ENCODE measurements at regions not wholly inside any gene's neighbourhood (a gene's known extent, or its start where the extent isn't known, plus 50 kb on each side); places are given as distances from the start of the nearest gene placed in this dataset.

DNA sequence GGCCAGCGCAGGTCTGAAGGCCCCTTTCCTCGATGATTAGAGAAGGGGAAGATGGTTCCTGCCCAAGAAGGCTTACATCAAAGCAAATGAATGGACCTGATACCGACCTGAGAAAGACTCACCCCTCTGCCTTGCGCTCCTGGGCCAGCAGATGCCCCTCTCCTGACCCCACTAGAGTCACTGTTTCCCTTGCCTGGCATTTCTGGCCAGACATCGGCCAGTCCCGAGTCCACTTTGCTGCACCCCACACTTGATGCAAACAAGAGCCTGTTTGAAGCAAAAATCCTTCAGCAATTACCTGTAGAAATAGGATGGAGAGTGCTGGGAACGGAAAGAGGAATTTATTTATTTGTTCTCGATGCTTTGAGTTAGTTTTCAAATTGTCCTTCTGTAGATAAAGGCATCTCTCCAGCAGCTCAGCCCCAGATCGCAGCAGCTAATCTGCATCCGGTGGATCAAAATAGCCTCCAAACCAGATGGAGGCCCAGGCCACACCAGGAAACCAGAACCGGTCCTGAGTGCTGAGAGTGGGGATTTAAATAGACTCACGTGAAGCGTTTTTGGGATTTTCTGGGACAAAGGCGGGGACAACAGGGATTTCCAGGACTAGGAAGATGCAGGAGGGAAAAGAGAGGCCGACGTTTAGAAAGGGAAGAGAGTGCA lies 148.6 kb downstream of the TRIM29 start:
- ChIA-PET CTCF (no interaction called here), POLR2A (no interaction called here)
- TF ChIP-seq, protein P1, sequence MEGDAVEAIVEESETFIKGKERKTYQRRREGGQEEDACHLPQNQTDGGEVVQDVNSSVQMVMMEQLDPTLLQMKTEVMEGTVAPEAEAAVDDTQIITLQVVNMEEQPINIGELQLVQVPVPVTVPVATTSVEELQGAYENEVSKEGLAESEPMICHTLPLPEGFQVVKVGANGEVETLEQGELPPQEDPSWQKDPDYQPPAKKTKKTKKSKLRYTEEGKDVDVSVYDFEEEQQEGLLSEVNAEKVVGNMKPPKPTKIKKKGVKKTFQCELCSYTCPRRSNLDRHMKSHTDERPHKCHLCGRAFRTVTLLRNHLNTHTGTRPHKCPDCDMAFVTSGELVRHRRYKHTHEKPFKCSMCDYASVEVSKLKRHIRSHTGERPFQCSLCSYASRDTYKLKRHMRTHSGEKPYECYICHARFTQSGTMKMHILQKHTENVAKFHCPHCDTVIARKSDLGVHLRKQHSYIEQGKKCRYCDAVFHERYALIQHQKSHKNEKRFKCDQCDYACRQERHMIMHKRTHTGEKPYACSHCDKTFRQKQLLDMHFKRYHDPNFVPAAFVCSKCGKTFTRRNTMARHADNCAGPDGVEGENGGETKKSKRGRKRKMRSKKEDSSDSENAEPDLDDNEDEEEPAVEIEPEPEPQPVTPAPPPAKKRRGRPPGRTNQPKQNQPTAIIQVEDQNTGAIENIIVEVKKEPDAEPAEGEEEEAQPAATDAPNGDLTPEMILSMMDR (IDR thresholded peaks at IDR 0.05; ENCODE audit: control extremely low read depth, extremely low read depth, low read depth, missing control alignments): no peak
- no peak for DNase-seq (ENCODE audit: extremely low spot score)

DNA sequence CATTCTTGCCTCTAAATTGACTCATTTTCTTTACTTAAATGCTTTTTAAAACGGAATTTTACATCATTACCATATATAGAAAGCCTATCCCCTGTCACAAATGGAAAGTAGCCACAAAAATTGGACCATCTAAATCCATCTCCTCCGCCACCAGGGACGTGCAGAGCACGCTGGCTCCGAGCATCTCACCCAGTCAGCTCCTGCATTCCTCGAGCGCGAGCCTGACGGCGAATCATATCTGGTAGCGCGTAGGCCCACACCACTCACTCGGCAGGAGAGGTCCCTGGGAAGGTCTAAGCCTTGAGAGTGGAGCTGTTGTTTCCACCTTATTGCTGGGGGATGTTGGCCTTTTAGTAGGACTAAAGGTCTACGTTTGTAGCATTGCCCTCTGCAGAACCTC lies 152.4 kb downstream of the TRIM29 start:
- TF ChIP-seq, protein P1 (IDR thresholded peaks at IDR 0.05; ENCODE audit: control extremely low read depth, extremely low read depth, low read depth, missing control alignments): no peak
- no peak for DNase-seq (ENCODE audit: extremely low spot score)
- ChIA-PET POLR2A (no interaction called here), CTCF (no interaction called here)

- ChIA-PET POLR2A (no interaction called here), CTCF (no interaction called here)
- TF ChIP-seq, protein P1 (IDR thresholded peaks at IDR 0.05; ENCODE audit: control extremely low read depth, extremely low read depth, low read depth, missing control alignments): no peak
- DNase-seq (ENCODE audit: extremely low spot score): no peak
Measured at GRCh38 chr11:119983816-119984215, 154.1 kb downstream of the TRIM29 start.

DNA sequence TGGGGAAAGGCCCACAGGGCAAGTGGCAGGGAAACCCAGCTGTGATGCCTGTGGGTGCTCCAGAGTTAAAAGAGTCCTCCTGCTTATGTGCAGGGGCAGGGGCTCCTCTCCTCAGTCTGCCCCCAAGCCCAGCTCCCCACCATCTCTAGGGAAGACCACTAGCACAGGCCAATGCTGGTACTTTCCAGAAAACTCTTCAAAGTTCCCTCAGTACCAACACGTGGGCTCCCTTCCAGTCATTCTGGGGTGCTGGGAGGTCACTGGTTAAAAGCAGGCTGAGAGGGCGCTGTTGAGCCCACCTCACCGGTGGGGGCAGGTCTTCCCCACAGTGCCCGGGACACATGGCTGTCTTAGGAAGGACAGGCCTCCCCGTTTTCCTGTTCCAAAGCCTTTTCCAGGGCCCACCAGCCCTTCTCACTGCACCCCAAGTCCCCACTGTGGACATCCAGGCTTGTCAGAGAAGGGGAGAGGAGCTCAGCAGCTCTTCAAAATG lies 154.6 kb downstream of the TRIM29 start:
- ChIA-PET POLR2A (no interaction called here), CTCF (no interaction called here)
- DNase-seq (ENCODE audit: extremely low spot score): no peak
- TF ChIP-seq, protein P1 (IDR thresholded peaks at IDR 0.05; ENCODE audit: control extremely low read depth, extremely low read depth, low read depth, missing control alignments): no peak

DNA sequence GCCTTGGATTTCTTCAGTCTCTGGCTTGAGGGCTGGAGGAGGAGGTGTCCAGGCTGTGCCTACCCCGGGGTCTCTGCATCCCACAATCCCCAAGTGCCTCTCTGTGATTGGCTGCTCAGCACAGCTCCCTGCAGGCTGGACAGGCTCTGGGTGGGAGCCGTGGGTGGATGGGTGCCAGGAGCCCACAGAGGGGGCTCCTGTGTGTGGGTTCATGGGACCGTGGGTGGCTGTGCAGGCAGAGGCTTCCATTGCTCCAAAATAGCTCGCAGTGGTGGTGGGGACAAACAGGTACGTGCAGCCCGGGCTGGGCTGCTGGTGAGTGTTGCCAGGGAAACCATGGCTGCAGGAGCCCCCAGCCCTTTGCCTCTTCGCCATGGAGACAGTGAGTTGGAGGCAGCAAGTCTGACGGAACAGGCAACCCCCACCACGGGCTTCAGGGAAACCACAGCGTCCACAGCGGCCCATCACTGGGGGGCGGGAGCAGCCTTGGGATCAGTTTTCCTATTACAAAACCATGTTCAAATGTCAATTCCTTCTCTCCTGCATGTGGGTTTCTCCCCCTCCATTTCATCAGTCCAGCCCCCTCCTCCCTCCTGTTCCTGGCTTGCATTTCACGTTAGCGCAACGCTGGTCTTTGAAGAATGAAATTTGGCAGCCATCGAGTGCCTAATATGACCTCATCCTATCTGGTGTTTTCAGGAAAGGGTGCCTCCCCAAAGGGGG lies 155.2 kb downstream of the TRIM29 start:
- TF ChIP-seq, protein P1 (IDR thresholded peaks at IDR 0.05; ENCODE audit: control extremely low read depth, extremely low read depth, low read depth, missing control alignments): no peak
- no peak for DNase-seq (ENCODE audit: extremely low spot score)
- ChIA-PET POLR2A (no interaction called here), CTCF (interaction anchor here (1.1 kb wide), 1 partner anchor 13 kb away, joined by 3 read pairs; no protein-coding TSS in a partner anchor)

GRCh38 chr11:119980431-119980830 lies 157.5 kb downstream of the TRIM29 start:
- TF ChIP-seq, protein P1 (IDR thresholded peaks at IDR 0.05; ENCODE audit: control extremely low read depth, extremely low read depth, low read depth, missing control alignments): no peak
- POLR2A ChIA-PET: no interaction called here
- CTCF ChIA-PET: no interaction called here
- no peak for DNase-seq (ENCODE audit: extremely low spot score)
